ENCODE measurements at regions not wholly inside any gene's neighbourhood (a gene's known extent, or its start where the extent isn't known, plus 50 kb on each side); places are given as distances from the start of the nearest gene placed in this dataset.

GRCh38 chr2:240250150-240250984 is 109.9 kb upstream of the OTOS start:
- no peak for TF ChIP-seq CTCF (IDR thresholded peaks at IDR 0.05)
- no peak for TF ChIP-seq POLR2A (IDR thresholded peaks at IDR 0.05)
